GM12878 (cell line): ENCODE measurements at regions not wholly inside any gene's neighbourhood (a gene's known extent, or its start where the extent isn't known, plus 50 kb on each side); places are given as distances from the start of the nearest gene placed in this dataset.

Experiments
- ATAC-seq: fragments of 200-7000 bp; cut with Tn5 transposase; 3 replicates; pipeline ENCODE4 v1.9.1; 2020; ENCODE audit warnings: mild to moderate bottlenecking, moderate library complexity
- BruUV-seq: library from RNA; stranded (reverse); fragments of 400-500 nt; replicated peaks from 2 replicates; lab custom pipeline; 2021; lab: Mats Ljungman, UMichigan
- CTCF ChIA-PET: fragments of 300-600 bp; sonication (Branson Sonifier 250); formaldehyde crosslinking; extraction: SDS; loops from one replicate; lab custom pipeline; 2021; ENCODE audit warnings: inconsistent platforms; lab: Yijun Ruan, JAX
- POLR2A ChIA-PET: fragments of 350-600 bp; formaldehyde crosslinking; extraction: SDS; loops from one replicate; lab custom pipeline; 2021; ENCODE audit warnings: inconsistent platforms; lab: Charles Lee
- RAD21 ChIA-PET: fragments of 300-600 bp; sonication (Branson Sonifier 250); formaldehyde crosslinking; loops from one replicate; lab custom pipeline; 2023; ENCODE audit warnings: antibody characterized with exemption; ENCODE audit not compliant: unreplicated experiment; lab: Charles Lee
- SMC1A ChIA-PET: fragments of 300-600 bp; sonication (Branson Sonifier 250); formaldehyde crosslinking; loops from one replicate; lab custom pipeline; 2023; ENCODE audit not compliant: unreplicated experiment, uncharacterized antibody; lab: Charles Lee
- DNase-seq: peaks from one replicate; pipeline ENCODE4 v3.0.0-alpha.2; 2011; ENCODE audit warnings: low read depth, low spot score
- FAIRE-seq: peaks from 3 replicates; lab custom pipeline; 2011; peaks lifted over from hg19 to GRCh38; lab: Jason Lieb, UNC
- H2AFZ ChIP-seq: 2 replicates; pipeline ENCODE4 v1.6.0; 2011; ENCODE audit warnings: low read depth, low read length, control low read depth; ENCODE audit not compliant: control insufficient read depth
- H3K27ac ChIP-seq: 2 replicates; pipeline ENCODE4 v1.5.1; 2011; ENCODE audit warnings: control low read depth; ENCODE audit not compliant: control insufficient read depth, insufficient read depth
- H3K27me3 ChIP-seq, 2 experiments: replicated peaks in 1 of 2; 2 replicates each; pipeline versions ENCODE4 v1.6.0 to v1.6.1; 2011; ENCODE audit warnings: low read length in 1 of 2; ENCODE audit not compliant: control insufficient read depth in 2 of 2, insufficient read depth in 2 of 2
- H3K36me3 ChIP-seq, 2 experiments: 2 replicates each; pipeline ENCODE4 v1.5.1; 2011; ENCODE audit warnings: low read length in 1 of 2; ENCODE audit not compliant: control insufficient read depth in 2 of 2, insufficient read depth in 2 of 2
- H3K4me1 ChIP-seq: 2 replicates; pipeline ENCODE4 v1.6.1; 2011; ENCODE audit warnings: mild to moderate bottlenecking, low read length, moderate library complexity, mixed read lengths; ENCODE audit not compliant: control insufficient read depth, insufficient read depth
- H3K4me2 ChIP-seq: 2 replicates; pipeline ENCODE4 v1.6.0; 2011; ENCODE audit warnings: control low read depth; ENCODE audit not compliant: control insufficient read depth, insufficient read depth
- H3K4me3 ChIP-seq: fragments of 200-600 bp; sonication (generic); 2 replicates; pipeline ENCODE4 v1.5.1; 2016
- H3K79me2 ChIP-seq: 2 replicates; pipeline ENCODE4 v1.6.0; 2011; ENCODE audit warnings: low read length; ENCODE audit not compliant: control insufficient read depth, insufficient read depth
- H3K9ac ChIP-seq: 2 replicates; pipeline ENCODE4 v1.8.0; 2011; ENCODE audit warnings: low read length, control low read depth, mixed read lengths; ENCODE audit not compliant: control insufficient read depth, insufficient read depth
- H3K9me3 ChIP-seq: replicated peaks from 3 replicates; pipeline ENCODE4 v1.5.1; 2011; ENCODE audit warnings: mild to moderate bottlenecking, low read length; ENCODE audit not compliant: control insufficient read depth, insufficient read depth
- H4K20me1 ChIP-seq: 2 replicates; pipeline ENCODE4 v1.6.0; 2011; ENCODE audit not compliant: control insufficient read depth, insufficient read depth
- E2F4 ChIP-seq: IDR thresholded peaks from 2 replicates; pipeline ENCODE4 v1.6.1; 2012; ENCODE audit warnings: low read depth, low read length, improper control_type of control experiment
- IKZF2 ChIP-seq, 2 experiments: fragments of 450-650 bp; IDR thresholded peaks; 2 replicates each; pipeline ENCODE4 v1.6.1; 2017; ENCODE audit warnings: mild to moderate bottlenecking in 2 of 2, moderate library complexity in 2 of 2
- IRF5 ChIP-seq: fragments of 450-650 bp; IDR thresholded peaks from 2 replicates; pipeline ENCODE4 v1.6.1; 2017; ENCODE audit warnings: borderline replicate concordance
- PBX3 ChIP-seq: IDR thresholded peaks from 2 replicates; pipeline ENCODE4 v1.6.1; 2011; ENCODE audit warnings: mild to moderate bottlenecking, low read depth, low read length, moderate library complexity; ENCODE audit not compliant: insufficient replicate concordance
- RAD51 ChIP-seq: fragments of 450-650 bp; IDR thresholded peaks from 2 replicates; pipeline ENCODE4 v1.6.1; 2016; ENCODE audit warnings: moderate library complexity, mild to moderate bottlenecking, inconsistent platforms
- USF2 ChIP-seq: IDR thresholded peaks from 2 replicates; pipeline ENCODE4 v1.6.1; 2011; ENCODE audit warnings: low read depth, low read length, improper control_type of control experiment, borderline replicate concordance
- ZBTB33 ChIP-seq: fragments of 450-650 bp; IDR thresholded peaks from 2 replicates; pipeline ENCODE4 v1.6.1; 2017; ENCODE audit warnings: mild to moderate bottlenecking
- in situ Hi-C: fragments of 300-500 bp; cut with MboI; formaldehyde crosslinking; loops from 9 replicates; pipeline ENCODE4 v1.14.3; 2018; ENCODE audit warnings: mixed read lengths
- intact Hi-C: fragments of 100-400 bp; cut with micrococcal nuclease; formaldehyde crosslinking; loops from one replicate; pipeline ENCODE4 v1.14.2; 2022; ENCODE audit not compliant: unreplicated experiment

- SMC1A ChIA-PET: no interaction called here
- TF ChIP-seq E2F4: no peak
- TF ChIP-seq IRF5: no peak
- no peak for TF ChIP-seq IKZF2 (IDR thresholded peaks at IDR 0.05)
- TF ChIP-seq PBX3: no peak
- TF ChIP-seq USF2: no peak
- TF ChIP-seq RAD51: no peak
- TF ChIP-seq ZBTB33: no peak
- TF ChIP-seq, all 136 proteins: peak for 0
- Histone ChIP-seq H3K79me2 (no peaks in the 10 kb centered on the region), H4K20me1 (no peaks in the 10 kb centered on the region), H3K27me3 (no peaks in the 10 kb centered on the region), H3K9me3 (no peaks in the 10 kb centered on the region), H3K9ac (no peak overlapping the region), H2AFZ (no peak overlapping the region), H3K4me1 (no peaks in the 10 kb centered on the region), H3K27ac (no peak overlapping the region), H3K36me3 (no peaks in the 10 kb centered on the region), H3K4me2 (no peak overlapping the region), H3K4me3 (no peak overlapping the region)
- FAIRE-seq: no peak
- RAD21 ChIA-PET: no interaction called here
- in situ Hi-C loops (no loop called here), intact Hi-C loops (no loop called here)
- no TSS peak for BruUV-seq
- no peak for DNase-seq
- POLR2A ChIA-PET: no interaction called here
- CTCF ChIA-PET: no interaction called here
- no peak for ATAC-seq
Measured at GRCh38 chr7:85702348-85702747, 515.5 kb upstream of the SEMA3D start.
